Endothelial cell of umbilical vein (primary cell): ENCODE measurements at regions not wholly inside any gene's neighbourhood (a gene's known extent, or its start where the extent isn't known, plus 50 kb on each side); places are given as distances from the start of the nearest gene placed in this dataset.

Experiments
- BruUV-seq: library from RNA; stranded (reverse); fragments of 400-500 nt; replicated peaks from 2 replicates; lab custom pipeline; 2021; lab: Mats Ljungman, UMichigan
- CTCF ChIA-PET: fragments of 300-600, 350-600 bp; sonication (Branson Sonifier 250); formaldehyde crosslinking; loops from one replicate; lab custom pipeline; 2021; ENCODE audit warnings: antibody characterized with exemption, inconsistent platforms; lab: Charles Lee
- POLR2A ChIA-PET: fragments of 300-600, 350-600 bp; sonication (Branson Sonifier 250); formaldehyde crosslinking; loops from one replicate; lab custom pipeline; 2021; ENCODE audit warnings: antibody characterized with exemption, inconsistent platforms; lab: Charles Lee
- DNase-seq: peaks from one replicate; pipeline ENCODE4 v3.0.0-alpha.2; 2011; ENCODE audit warnings: low read depth, low spot score
- FAIRE-seq: peaks from 2 replicates; lab custom pipeline; 2011; peaks lifted over from hg19 to GRCh38; lab: Jason Lieb, UNC
- H2AFZ ChIP-seq: 2 replicates; pipeline ENCODE4 v1.6.0; 2012; ENCODE audit warnings: low read depth, low read length, control low read depth, inconsistent platforms
- H3K27ac ChIP-seq: 2 replicates; pipeline ENCODE4 v1.5.1; 2011; ENCODE audit warnings: low read depth, mild to moderate bottlenecking, control low read depth, low read length, moderate library complexity; ENCODE audit not compliant: insufficient read depth
- H3K27me3 ChIP-seq, 2 experiments: 2 replicates each; pipeline versions ENCODE4 v1.6.0 to v1.6.1; 2011; ENCODE audit warnings: low read length in 2 of 2, mixed read lengths in 1 of 2; ENCODE audit not compliant: control insufficient read depth in 2 of 2, insufficient read depth in 2 of 2
- H3K36me3 ChIP-seq, 2 experiments: 2 replicates in 1 of 2; 3 replicates in 1 of 2; pipeline ENCODE4 v1.5.1; 2011; ENCODE audit warnings: low read length in 2 of 2, mild to moderate bottlenecking in 1 of 2, moderate library complexity in 1 of 2; ENCODE audit not compliant: control insufficient read depth in 2 of 2, insufficient read depth in 2 of 2; ENCODE audit errors: extremely low read depth in 1 of 2
- H3K4me1 ChIP-seq: 3 replicates; pipeline ENCODE4 v1.5.1; 2011; ENCODE audit warnings: mild to moderate bottlenecking, low read length; ENCODE audit not compliant: control insufficient read depth, insufficient read depth; ENCODE audit errors: extremely low read depth
- H3K4me2 ChIP-seq: 2 replicates; pipeline ENCODE4 v1.6.1; 2011; ENCODE audit warnings: low read length, control low read depth, mixed read lengths; ENCODE audit not compliant: insufficient read depth
- H3K4me3 ChIP-seq, 3 experiments: fragments of 200-600 bp in 1 of 3; sonication (generic), shearing (Covaris generic) in 1 of 3; replicated peaks in 1 of 3; 2 replicates each; pipeline ENCODE4 v1.5.1; 2011 to 2016; ENCODE audit warnings: control low read depth in 3 of 3, low read length in 3 of 3, mild to moderate bottlenecking in 2 of 3, inconsistent platforms in 1 of 3, low read depth in 1 of 3, moderate library complexity in 1 of 3; ENCODE audit not compliant: insufficient read depth in 1 of 3
- H3K79me2 ChIP-seq: 2 replicates; pipeline ENCODE4 v1.6.0; 2012; ENCODE audit warnings: low read length, inconsistent platforms; ENCODE audit not compliant: control insufficient read depth, insufficient read depth
- H3K9ac ChIP-seq: replicated peaks from 2 replicates; pipeline ENCODE3; 2011; ENCODE audit warnings: low read length, control low read depth; ENCODE audit not compliant: insufficient read depth; ENCODE audit errors: extremely low read depth
- H3K9me1 ChIP-seq: replicated peaks from 3 replicates; pipeline ENCODE4 v1.6.0; 2011; ENCODE audit warnings: mild to moderate bottlenecking, low read length; ENCODE audit not compliant: control insufficient read depth, insufficient read depth; ENCODE audit errors: extremely low read depth
- H3K9me3 ChIP-seq: replicated peaks from 2 replicates; pipeline ENCODE4 v1.5.1; 2012; ENCODE audit warnings: low read length, inconsistent platforms; ENCODE audit not compliant: control insufficient read depth, insufficient read depth
- H4K20me1 ChIP-seq: replicated peaks from 2 replicates; pipeline ENCODE3; 2011; ENCODE audit warnings: mild to moderate bottlenecking, low read length; ENCODE audit not compliant: control insufficient read depth, insufficient read depth; ENCODE audit errors: extremely low read depth
- CTCF ChIP-seq, 2 donors: IDR thresholded peaks; 1 replicate in 1 of 2; 2 replicates in 1 of 2; pipeline ENCODE4 v1.5.1; 2011; ENCODE audit warnings: low read length in 2 of 2, mild to moderate bottlenecking in 2 of 2, moderate library complexity in 2 of 2, control low read depth in 1 of 2, inconsistent platforms in 1 of 2, low read depth in 1 of 2; ENCODE audit not compliant: insufficient read depth in 1 of 2; ENCODE audit errors: extremely low read depth in 1 of 2
- FOS ChIP-seq: IDR thresholded peaks from 2 replicates; pipeline ENCODE4 v1.6.1; 2011; ENCODE audit warnings: mild to moderate bottlenecking, low read length, moderate library complexity, borderline replicate concordance; ENCODE audit not compliant: insufficient read depth
- MAX ChIP-seq: IDR thresholded peaks from 2 replicates; pipeline ENCODE4 v1.6.1; 2011; ENCODE audit not compliant: insufficient read depth, insufficient read length
- MYC ChIP-seq: IDR thresholded peaks from one replicate; pipeline ENCODE4 v1.6.1; 2011; ENCODE audit warnings: mild to moderate bottlenecking, low read depth, low read length
- POLR2A ChIP-seq: IDR thresholded peaks from 2 replicates; pipeline ENCODE4 v1.6.1; 2012; ENCODE audit warnings: low read depth, mild to moderate bottlenecking, control low read depth, low read length
- dilution Hi-C: fragments of 300-500 bp; cut with MboI; formaldehyde crosslinking; loops from one replicate; pipeline ENCODE4 v1.15.0; 2019; ENCODE audit warnings: low sequenced_read_pairs; ENCODE audit not compliant: extremely low pct_ligation_motif_present
- intact Hi-C: fragments of 100-400 bp; cut with micrococcal nuclease; formaldehyde crosslinking; loops from one replicate; pipeline ENCODE4 v1.10.0; 2022

GRCh38 chr1:198978523-198978922, 339.7 kb downstream of the PTPRC start:
- no TSS peak for BruUV-seq
- CTCF ChIA-PET, result no interaction called here

More at GRCh38 chr1:198978523-198978922, 339.7 kb downstream of the PTPRC start:
- H3K4me3 ChIP-seq, result no peak overlapping the region
- H3K27ac ChIP-seq, result no peak overlapping the region
- H3K9me1 ChIP-seq, result no peaks in the 10 kb centered on the region
- intact Hi-C loops (no loop called here), dilution Hi-C loops (no loop called here)
- no peak overlapping the region for H3K4me2 ChIP-seq
- H4K20me1 ChIP-seq, result no peaks in the 10 kb centered on the region
- TF ChIP-seq CTCF (IDR thresholded peaks at IDR 0.05; ENCODE audit: extremely low read depth in 1 of 2, insufficient read depth in 1 of 2, low read depth in 1 of 2, low read length in 2 of 2) (no peak), FOS (no peak), MAX (no peak), MYC (no peak), POLR2A (no peak)
- no peak overlapping the region for H3K9ac ChIP-seq
- POLR2A ChIA-PET, result no interaction called here
- H3K9me3 ChIP-seq, result no peaks in the 10 kb centered on the region
- no peaks in the 10 kb centered on the region for H3K36me3 ChIP-seq
- no peaks in the 10 kb centered on the region for H3K4me1 ChIP-seq
- H3K79me2 ChIP-seq, result no peaks in the 10 kb centered on the region
- H3K27me3 ChIP-seq, result no peaks in the 10 kb centered on the region
- DNase-seq, result no peak
- H2AFZ ChIP-seq, result no peak overlapping the region
- no peak for FAIRE-seq
